ENCODE measurements at regions not wholly inside any gene's neighbourhood (a gene's known extent, or its start where the extent isn't known, plus 50 kb on each side); places are given as distances from the start of the nearest gene placed in this dataset.

- Mint-ChIP-seq H3K36me3 (ENCODE audit: insufficient read depth, unreplicated experiment) (no peaks in the 10 kb centered on the region), H3K4me3 (ENCODE audit: unreplicated experiment) (no peak overlapping the region), H3K9me3 (ENCODE audit: unreplicated experiment) (no peaks in the 10 kb centered on the region), H3K4me1 (ENCODE audit: low read depth, unreplicated experiment) (no peaks in the 10 kb centered on the region), H3K27me3 (ENCODE audit: insufficient read depth, unreplicated experiment) (no peaks in the 10 kb centered on the region), H3K27ac (ENCODE audit: unreplicated experiment) (no peak overlapping the region)
- POLR2A ChIA-PET, result no interaction called here
- no peaks in the 10 kb centered on the region for H3K4me1 ChIP-seq
- CTCF ChIA-PET, result no interaction called here
- no peaks in the 10 kb centered on the region for H3K36me3 ChIP-seq (ENCODE audit: control insufficient read depth, insufficient read depth, low read length)
- H3K9me3 ChIP-seq, result no peaks in the 10 kb centered on the region
- BruUV-seq (replicated peaks), result no TSS peak
- intact Hi-C loops (cut with micrococcal nuclease; ENCODE audit: unreplicated experiment), result no loop called here
- no peak for DNase-seq
- no peaks in the 10 kb centered on the region for H3K27me3 ChIP-seq (replicated peaks; ENCODE audit: control insufficient read depth, insufficient read depth, low read length)
- H3K4me3 ChIP-seq (ENCODE audit: low read depth, low read length), result no peak overlapping the region
- no peak for TF ChIP-seq CTCF (IDR thresholded peaks at IDR 0.05; ENCODE audit: insufficient read depth in 1 of 2, low read depth in 1 of 2, low read length in 1 of 2, severe bottlenecking in 1 of 2, unreplicated experiment in 1 of 2)
Measured at GRCh38 chr3:76889911-76890310, 150.0 kb upstream of the ROBO2 start.

GRCh38 chr3:76897076-76897475 lies 142.8 kb upstream of the ROBO2 start:
- POLR2A ChIA-PET, result no interaction called here
- TF ChIP-seq CTCF (IDR thresholded peaks at IDR 0.05; ENCODE audit: insufficient read depth in 1 of 2, low read depth in 1 of 2, low read length in 1 of 2, severe bottlenecking in 1 of 2, unreplicated experiment in 1 of 2), result no peak
- CTCF ChIA-PET, result no interaction called here
- H3K4me3 ChIP-seq (ENCODE audit: low read depth, low read length), result no peak overlapping the region
- Mint-ChIP-seq H3K27me3 (ENCODE audit: insufficient read depth, unreplicated experiment) (no peaks in the 10 kb centered on the region), H3K36me3 (ENCODE audit: insufficient read depth, unreplicated experiment) (no peaks in the 10 kb centered on the region), H3K4me3 (ENCODE audit: unreplicated experiment) (no peak overlapping the region), H3K27ac (ENCODE audit: unreplicated experiment) (no peak overlapping the region), H3K4me1 (ENCODE audit: low read depth, unreplicated experiment) (no peaks in the 10 kb centered on the region), H3K9me3 (ENCODE audit: unreplicated experiment) (no peaks in the 10 kb centered on the region)
- H3K27me3 ChIP-seq (replicated peaks; ENCODE audit: control insufficient read depth, insufficient read depth, low read length), result no peaks in the 10 kb centered on the region
- no peaks in the 10 kb centered on the region for H3K36me3 ChIP-seq (ENCODE audit: control insufficient read depth, insufficient read depth, low read length)
- H3K4me1 ChIP-seq, result no peaks in the 10 kb centered on the region
- H3K9me3 ChIP-seq, result no peaks in the 10 kb centered on the region
- DNase-seq, result no peak
- intact Hi-C loops (cut with micrococcal nuclease; ENCODE audit: unreplicated experiment), result no loop called here
- no TSS peak for BruUV-seq (replicated peaks)

- no peak for TF ChIP-seq CTCF (IDR thresholded peaks at IDR 0.05; ENCODE audit: insufficient read depth in 1 of 2, low read depth in 1 of 2, low read length in 1 of 2, severe bottlenecking in 1 of 2, unreplicated experiment in 1 of 2)
- DNase-seq, result no peak
- H3K4me1 Mint-ChIP-seq (ENCODE audit: low read depth, unreplicated experiment), result no peaks in the 10 kb centered on the region
- no peaks in the 10 kb centered on the region for H3K4me1 ChIP-seq
- no peak overlapping the region for H3K27ac Mint-ChIP-seq (ENCODE audit: unreplicated experiment)
- no peaks in the 10 kb centered on the region for H3K36me3 Mint-ChIP-seq (ENCODE audit: insufficient read depth, unreplicated experiment)
- no peaks in the 10 kb centered on the region for H3K27me3 ChIP-seq (replicated peaks; ENCODE audit: control insufficient read depth, insufficient read depth, low read length)
- H3K4me3 Mint-ChIP-seq (ENCODE audit: unreplicated experiment), result no peak overlapping the region
- H3K9me3 Mint-ChIP-seq (ENCODE audit: unreplicated experiment), result no peaks in the 10 kb centered on the region
- no peaks in the 10 kb centered on the region for H3K36me3 ChIP-seq (ENCODE audit: control insufficient read depth, insufficient read depth, low read length)
- no peaks in the 10 kb centered on the region for H3K9me3 ChIP-seq
- ChIA-PET POLR2A (no interaction called here), CTCF (no interaction called here)
- H3K27me3 Mint-ChIP-seq (ENCODE audit: insufficient read depth, unreplicated experiment), result no peaks in the 10 kb centered on the region
- BruUV-seq (replicated peaks), result no TSS peak
- intact Hi-C loops (cut with micrococcal nuclease; ENCODE audit: unreplicated experiment), result no loop called here
- no peak overlapping the region for H3K4me3 ChIP-seq (ENCODE audit: low read depth, low read length)
Measured at GRCh38 chr3:76900596-76900995, 139.3 kb upstream of the ROBO2 start.

Measured in Caco-2 (cell line).